ENCODE measurements at regions not wholly inside any gene's neighbourhood (a gene's known extent, or its start where the extent isn't known, plus 50 kb on each side); places are given as distances from the start of the nearest gene placed in this dataset.

- no peak for DNase-seq (ENCODE audit: low read depth, low spot score)
Observed at GRCh38 chr9:11469745-11470144, 856.9 kb upstream of the PTPRD start.

GRCh38 chr9:11471321-11471720, 858.5 kb upstream of the PTPRD start:
- DNase-seq (ENCODE audit: low read depth, low spot score) = no peak

GRCh38 chr9:11500780-11501179, 888.0 kb upstream of the PTPRD start:
- DNase-seq (ENCODE audit: low read depth, low spot score) = no peak

GRCh38 chr9:11506980-11507379, 894.2 kb upstream of the PTPRD start:
- DNase-seq (ENCODE audit: low read depth, low spot score) = no peak

GRCh38 chr9:11537566-11537965, 924.8 kb upstream of the PTPRD start:
- no peak for DNase-seq (ENCODE audit: low read depth, low spot score)

GRCh38 chr9:11542781-11543180, 930.0 kb upstream of the PTPRD start:
- DNase-seq (ENCODE audit: low read depth, low spot score) = no peak

GRCh38 chr9:11546231-11546630, 933.4 kb upstream of the PTPRD start:
- DNase-seq (ENCODE audit: low read depth, low spot score) = no peak

GRCh38 chr9:11549311-11549794, 936.6 kb upstream of the PTPRD start:
- no peak for DNase-seq (ENCODE audit: low read depth, low spot score)

GRCh38 chr9:11551106-11551505, 938.3 kb upstream of the PTPRD start:
- no peak for DNase-seq (ENCODE audit: low read depth, low spot score)

- no peak for DNase-seq (ENCODE audit: low read depth, low spot score)
Observed at GRCh38 chr9:11558043-11558442, 945.2 kb upstream of the PTPRD start.

- DNase-seq (ENCODE audit: low read depth, low spot score) = no peak
Observed at GRCh38 chr9:11559001-11559776, 946.4 kb upstream of the PTPRD start.

- no peak for DNase-seq (ENCODE audit: low read depth, low spot score)
Observed at GRCh38 chr9:11577522-11577921, 964.7 kb upstream of the PTPRD start.

GRCh38 chr9:11595756-11596155, 983.0 kb upstream of the PTPRD start:
- no peak for DNase-seq (ENCODE audit: low read depth, low spot score)

GRCh38 chr9:11618241-11618805, 1005.5 kb upstream of the PTPRD start:
- no peak for DNase-seq (ENCODE audit: low read depth, low spot score)

- no peak for DNase-seq (ENCODE audit: low read depth, low spot score)
Observed at GRCh38 chr9:11632691-11633090, 1019.9 kb upstream of the PTPRD start.

- no peak for DNase-seq (ENCODE audit: low read depth, low spot score)
Observed at GRCh38 chr9:11646831-11647230, 1034.0 kb upstream of the PTPRD start.

- no peak for DNase-seq (ENCODE audit: low read depth, low spot score)
Observed at GRCh38 chr9:11653867-11654266, 1039.3 kb upstream of the TYRP1 start.

- no peak for DNase-seq (ENCODE audit: low read depth, low spot score)
Observed at GRCh38 chr9:11663913-11664312, 1029.3 kb upstream of the TYRP1 start.

GRCh38 chr9:11676821-11677220, 1016.4 kb upstream of the TYRP1 start:
- no peak for DNase-seq (ENCODE audit: low read depth, low spot score)

- DNase-seq (ENCODE audit: low read depth, low spot score) = no peak
Observed at GRCh38 chr9:11686733-11687132, 1006.5 kb upstream of the TYRP1 start.

- no peak for DNase-seq (ENCODE audit: low read depth, low spot score)
Observed at GRCh38 chr9:11697126-11697525, 996.1 kb upstream of the TYRP1 start.

GRCh38 chr9:11701706-11702105, 991.5 kb upstream of the TYRP1 start:
- DNase-seq (ENCODE audit: low read depth, low spot score) = no peak

GRCh38 chr9:11702548-11702947, 990.6 kb upstream of the TYRP1 start:
- DNase-seq (ENCODE audit: low read depth, low spot score) = no peak

Measured in pulmonary artery endothelial cell (primary cell).